ENCODE measurements at regions not wholly inside any gene's neighbourhood (a gene's known extent, or its start where the extent isn't known, plus 50 kb on each side); places are given as distances from the start of the nearest gene placed in this dataset.
"Not testable (repeated sequence)": the region's sequence is repeated elsewhere in the genome, so short reads cannot be mapped to it uniquely, and the experiment has no call there.

GRCh38 chr22:49015459-49015858 lies 812.2 kb downstream of the BRD1 start:
- no peak for DNase-seq

- DNase-seq: no peak
Observed at GRCh38 chr22:49014227-49015201, 813.2 kb downstream of the BRD1 start.

GRCh38 chr22:49013707-49014106 lies 814.0 kb downstream of the BRD1 start:
- DNase-seq: no peak

GRCh38 chr22:49012712-49013395 lies 814.8 kb downstream of the BRD1 start:
- no peak for DNase-seq

- DNase-seq: no peak
Observed at GRCh38 chr22:49011769-49012648, 815.7 kb downstream of the BRD1 start.

- no peak for DNase-seq
Observed at GRCh38 chr22:49011379-49011768, 816.3 kb downstream of the BRD1 start.

GRCh38 chr22:49010901-49011300 lies 816.8 kb downstream of the BRD1 start:
- no peak for DNase-seq

GRCh38 chr22:49010070-49010863 lies 817.4 kb downstream of the BRD1 start:
- no peak for DNase-seq

- DNase-seq: no peak
Observed at GRCh38 chr22:49009359-49010063, 818.2 kb downstream of the BRD1 start.

- DNase-seq: no peak
Observed at GRCh38 chr22:49008682-49009235, 818.9 kb downstream of the BRD1 start.

- DNase-seq: no peak
Observed at GRCh38 chr22:49007013-49007653, 820.5 kb downstream of the BRD1 start.

- DNase-seq: no peak
Observed at GRCh38 chr22:49006207-49007012, 821.3 kb downstream of the BRD1 start.

GRCh38 chr22:49005557-49005956 lies 822.1 kb downstream of the BRD1 start:
- no peak for DNase-seq

- DNase-seq: no peak
Observed at GRCh38 chr22:49004484-49005399, 822.9 kb downstream of the BRD1 start.

GRCh38 chr22:48997605-48998004 lies 830.1 kb downstream of the BRD1 start:
- DNase-seq: not testable (repeated sequence)

- no peak for DNase-seq
Observed at GRCh38 chr22:48993655-48994054, 834.0 kb downstream of the BRD1 start.

- DNase-seq: no peak
Observed at GRCh38 chr22:48984639-48985038, 843.0 kb downstream of the BRD1 start.

- DNase-seq: no peak
Observed at GRCh38 chr22:48982321-48982905, 845.3 kb downstream of the BRD1 start.

All from NCI-H1417 treated with DMSO at 0.1 percent for 48 hours (cell line).